Stomach smooth muscle (tissue), 2 donors: ENCODE measurements at regions not wholly inside any gene's neighbourhood (a gene's known extent, or its start where the extent isn't known, plus 50 kb on each side); places are given as distances from the start of the nearest gene placed in this dataset.

Experiments
- H3K27ac ChIP-seq: one replicate; pipeline ENCODE4 v1.7.0; 2013; ENCODE audit warnings: mild to moderate bottlenecking, low read length, inconsistent platforms
- H3K27me3 ChIP-seq, 2 donors: one replicate each; pipeline ENCODE4 v1.7.0; 2013; ENCODE audit warnings: low read length in 2 of 2; ENCODE audit not compliant: insufficient read depth in 2 of 2, control insufficient read depth in 1 of 2
- H3K36me3 ChIP-seq, 2 donors: one replicate each; pipeline ENCODE4 v1.7.0; 2013; ENCODE audit warnings: low read length in 2 of 2; ENCODE audit not compliant: control insufficient read depth in 2 of 2, insufficient read depth in 2 of 2
- H3K4me1 ChIP-seq: one replicate; pipeline ENCODE4 v1.7.0; 2013; ENCODE audit warnings: low read length; ENCODE audit not compliant: control insufficient read depth, insufficient read depth
- H3K4me3 ChIP-seq, 2 donors: one replicate each; pipeline ENCODE4 v1.7.0; 2013; ENCODE audit warnings: low read length in 2 of 2
- H3K9ac ChIP-seq, 2 donors: one replicate each; pipeline ENCODE4 v1.7.0; 2013; ENCODE audit warnings: low read length in 2 of 2, mild to moderate bottlenecking in 1 of 2
- H3K9me3 ChIP-seq, 2 donors: one replicate each; pipeline ENCODE4 v1.7.0; 2013; ENCODE audit warnings: low read length in 2 of 2; ENCODE audit not compliant: control insufficient read depth in 2 of 2
- donor health status: healthy.
- donor health status: Pancreatic carcinoma.

DNA sequence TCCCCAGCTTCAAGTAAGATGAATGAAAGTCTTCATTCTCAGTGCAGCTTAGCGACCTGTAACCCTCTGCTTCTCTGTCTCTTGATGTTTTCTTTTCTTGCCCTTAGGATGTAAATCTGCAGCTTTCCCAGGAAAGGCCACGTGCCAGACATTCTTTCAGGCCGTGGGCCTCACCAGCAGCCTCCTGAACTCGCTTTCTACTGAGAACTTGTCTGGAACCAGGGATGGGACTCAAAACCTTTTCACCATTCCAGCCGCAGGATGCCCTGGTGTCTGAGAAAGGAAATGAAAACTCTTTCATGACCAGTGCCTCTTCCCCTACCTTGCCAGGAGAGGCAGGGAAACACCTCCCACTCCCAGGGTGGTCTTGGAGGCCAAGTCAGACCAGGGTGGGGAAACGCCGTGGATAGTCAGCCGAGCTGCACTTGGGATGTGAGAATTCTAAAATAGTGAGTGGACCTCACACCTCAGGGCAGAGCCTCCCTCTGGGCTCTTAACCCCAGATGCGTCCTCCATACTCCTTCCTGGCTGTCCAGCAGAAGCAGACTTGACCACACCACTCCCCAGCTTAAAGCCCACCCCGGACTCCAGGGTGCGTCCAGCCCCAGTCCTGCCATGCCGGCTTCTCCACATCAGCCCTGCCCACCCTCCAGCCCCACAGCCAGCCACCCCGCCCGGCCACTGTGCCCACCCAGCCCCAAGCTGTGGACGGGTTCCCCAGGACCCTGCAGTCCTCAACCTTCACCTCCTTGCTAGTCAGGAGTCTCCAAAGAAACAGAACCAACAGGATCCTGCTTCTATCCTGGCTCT, 115.5 kb downstream of the TWIST2 start:
- Histone ChIP-seq H3K9ac (no peak overlapping the region), H3K9me3 (no peaks in the 10 kb centered on the region), H3K27ac (no peak overlapping the region), H3K4me1 (no peaks in the 10 kb centered on the region), H3K27me3 (no peaks in the 10 kb centered on the region), H3K4me3 (no peak overlapping the region), H3K36me3 (no peaks in the 10 kb centered on the region)

DNA sequence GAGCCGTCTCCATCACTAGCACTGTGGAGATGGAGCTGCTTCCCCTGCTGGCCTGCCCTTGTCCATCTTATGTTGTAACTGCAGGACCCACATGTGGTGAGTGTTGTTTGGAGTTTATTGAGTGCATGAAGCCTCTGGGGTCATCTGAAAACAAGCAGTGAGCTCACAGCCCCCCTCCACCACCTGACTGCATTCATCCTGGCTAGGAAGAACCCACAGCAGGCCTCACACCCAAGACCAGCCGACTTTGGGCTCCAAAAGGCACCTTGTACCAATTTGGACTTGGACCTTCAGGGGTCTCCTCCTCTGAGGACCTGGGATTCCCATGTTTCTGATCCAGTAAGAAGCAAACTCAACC, 116.1 kb downstream of the TWIST2 start:
- Histone ChIP-seq H3K27ac (no peak overlapping the region), H3K36me3 (no peaks in the 10 kb centered on the region), H3K27me3 (no peaks in the 10 kb centered on the region), H3K4me3 (no peak overlapping the region), H3K9ac (no peak overlapping the region), H3K4me1 (no peaks in the 10 kb centered on the region), H3K9me3 (no peaks in the 10 kb centered on the region)

DNA sequence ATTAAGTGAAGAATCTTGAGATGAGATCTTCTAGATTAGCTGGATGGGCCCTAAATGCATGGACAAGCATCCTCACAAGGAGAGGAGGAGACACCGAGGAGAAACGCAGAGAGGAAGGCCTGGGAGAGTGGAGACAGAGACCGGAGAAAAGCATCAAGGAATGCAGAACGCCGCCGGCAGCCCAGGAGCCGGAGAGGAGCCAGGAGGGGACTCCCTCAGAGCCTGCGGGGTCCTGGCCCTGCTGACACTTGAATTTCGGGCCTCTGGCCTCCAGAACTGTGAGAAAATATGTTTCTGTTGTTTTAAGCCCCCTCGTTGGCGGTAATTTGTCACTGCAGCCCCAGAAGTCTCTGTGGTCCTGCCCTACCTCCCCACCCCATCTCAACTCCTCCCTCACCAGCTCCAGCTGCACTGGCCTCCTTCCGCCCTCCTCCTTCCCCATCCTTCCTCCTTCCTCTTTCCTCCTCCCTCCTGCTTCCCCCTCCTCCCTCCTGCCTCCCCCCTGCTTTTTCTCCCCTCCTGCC, 116.7 kb downstream of the TWIST2 start:
- no peak overlapping the region for H3K27ac ChIP-seq
- no peaks in the 10 kb centered on the region for H3K27me3 ChIP-seq
- H3K9ac ChIP-seq: no peak overlapping the region
- no peak overlapping the region for H3K4me3 ChIP-seq
- no peaks in the 10 kb centered on the region for H3K9me3 ChIP-seq
- no peaks in the 10 kb centered on the region for H3K36me3 ChIP-seq
- H3K4me1 ChIP-seq: no peaks in the 10 kb centered on the region

DNA sequence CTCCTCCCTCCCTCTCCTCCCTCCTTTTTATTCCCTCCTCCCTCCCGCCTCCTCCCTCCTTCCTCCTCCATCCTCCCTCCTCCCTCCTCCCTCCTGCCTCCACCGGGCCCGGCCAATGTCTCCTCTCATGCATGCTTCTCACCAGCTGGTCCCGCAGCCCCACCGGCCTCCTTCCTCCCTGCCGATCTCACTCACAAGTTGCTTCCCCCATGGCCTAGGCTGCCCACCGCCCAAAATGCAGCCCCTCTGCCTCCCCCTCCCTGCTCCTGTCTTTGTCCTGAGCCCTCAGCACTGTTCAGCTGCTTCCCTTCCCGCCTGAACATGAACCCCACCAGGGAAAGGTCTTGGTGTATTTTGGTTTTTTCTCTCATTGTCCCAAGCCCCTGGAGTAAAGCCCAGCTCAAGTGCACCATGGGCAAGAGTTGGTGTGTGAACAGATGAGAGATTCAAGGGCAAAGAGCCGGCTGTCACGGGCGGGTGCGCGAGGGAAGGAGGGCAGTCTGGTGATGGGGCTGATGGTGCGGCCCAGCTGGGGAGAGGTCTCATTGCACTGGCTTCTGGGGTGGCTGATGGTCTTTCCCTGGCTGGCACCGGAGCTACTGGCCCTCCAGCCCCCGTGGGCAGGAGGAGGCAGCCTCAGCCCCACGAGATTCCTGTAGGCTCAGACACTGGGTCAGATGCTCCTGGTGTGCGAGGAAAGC, 117.6 kb downstream of the TWIST2 start:
- H3K9me3 ChIP-seq: no peaks in the 10 kb centered on the region
- no peak overlapping the region for H3K27ac ChIP-seq
- H3K27me3 ChIP-seq: peaks cover 0 to under 1% of the 10 kb centered on the region in 2 donors
- H3K9ac ChIP-seq: no peak overlapping the region
- no peaks in the 10 kb centered on the region for H3K36me3 ChIP-seq
- no peak overlapping the region for H3K4me3 ChIP-seq
- peaks cover 3% of the 10 kb centered on the region for H3K4me1 ChIP-seq

DNA sequence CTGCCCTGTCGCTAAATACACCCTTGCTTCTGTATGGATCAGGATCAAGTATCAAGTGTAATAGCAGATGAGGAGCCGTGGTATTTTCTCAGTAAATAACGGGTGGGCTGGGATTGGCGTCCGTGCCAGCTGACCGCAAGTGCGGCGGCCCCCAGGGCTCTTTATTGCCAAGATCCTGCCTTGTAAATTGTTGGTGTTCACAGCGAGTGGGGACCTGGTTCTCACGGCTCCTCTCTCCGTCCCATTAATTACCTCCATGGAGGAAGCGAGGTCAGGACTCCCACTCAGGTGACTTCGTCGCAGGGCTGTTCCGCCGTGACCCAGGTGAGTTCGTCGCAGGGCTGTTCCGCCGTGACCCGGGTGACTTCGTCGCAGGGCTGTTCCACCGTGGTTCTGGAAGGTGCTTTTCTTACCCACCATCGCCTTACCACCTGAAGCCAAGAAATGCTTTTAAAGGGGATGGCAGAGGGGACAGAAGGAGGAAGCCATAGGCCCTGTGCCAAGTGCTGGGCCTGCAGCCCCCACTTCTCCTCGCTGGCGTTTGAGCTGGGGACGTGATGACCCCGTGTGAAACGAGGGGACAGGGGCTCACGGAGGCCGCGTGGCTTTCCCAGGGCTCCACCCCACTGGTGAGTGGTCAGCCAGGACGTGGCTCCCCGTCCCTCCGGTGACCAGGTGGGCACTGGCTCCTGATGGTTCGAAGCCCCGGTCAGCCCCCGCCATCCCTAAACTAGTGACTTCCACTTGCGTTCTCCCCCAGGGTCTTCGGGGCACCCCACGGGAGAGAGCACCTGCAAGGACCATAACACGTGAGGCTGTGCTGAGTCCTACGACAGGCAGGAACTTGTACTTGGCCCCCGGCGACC, 118.4 kb downstream of the TWIST2 start:
- H3K4me3 ChIP-seq: no peak overlapping the region
- peaks cover 6% of the 10 kb centered on the region for H3K4me1 ChIP-seq
- H3K36me3 ChIP-seq: no peaks in the 10 kb centered on the region
- H3K27me3 ChIP-seq: peaks cover 0 to 2% of the 10 kb centered on the region in 2 donors
- H3K27ac ChIP-seq: no peak overlapping the region
- no peak overlapping the region for H3K9ac ChIP-seq
- H3K9me3 ChIP-seq: no peaks in the 10 kb centered on the region

DNA sequence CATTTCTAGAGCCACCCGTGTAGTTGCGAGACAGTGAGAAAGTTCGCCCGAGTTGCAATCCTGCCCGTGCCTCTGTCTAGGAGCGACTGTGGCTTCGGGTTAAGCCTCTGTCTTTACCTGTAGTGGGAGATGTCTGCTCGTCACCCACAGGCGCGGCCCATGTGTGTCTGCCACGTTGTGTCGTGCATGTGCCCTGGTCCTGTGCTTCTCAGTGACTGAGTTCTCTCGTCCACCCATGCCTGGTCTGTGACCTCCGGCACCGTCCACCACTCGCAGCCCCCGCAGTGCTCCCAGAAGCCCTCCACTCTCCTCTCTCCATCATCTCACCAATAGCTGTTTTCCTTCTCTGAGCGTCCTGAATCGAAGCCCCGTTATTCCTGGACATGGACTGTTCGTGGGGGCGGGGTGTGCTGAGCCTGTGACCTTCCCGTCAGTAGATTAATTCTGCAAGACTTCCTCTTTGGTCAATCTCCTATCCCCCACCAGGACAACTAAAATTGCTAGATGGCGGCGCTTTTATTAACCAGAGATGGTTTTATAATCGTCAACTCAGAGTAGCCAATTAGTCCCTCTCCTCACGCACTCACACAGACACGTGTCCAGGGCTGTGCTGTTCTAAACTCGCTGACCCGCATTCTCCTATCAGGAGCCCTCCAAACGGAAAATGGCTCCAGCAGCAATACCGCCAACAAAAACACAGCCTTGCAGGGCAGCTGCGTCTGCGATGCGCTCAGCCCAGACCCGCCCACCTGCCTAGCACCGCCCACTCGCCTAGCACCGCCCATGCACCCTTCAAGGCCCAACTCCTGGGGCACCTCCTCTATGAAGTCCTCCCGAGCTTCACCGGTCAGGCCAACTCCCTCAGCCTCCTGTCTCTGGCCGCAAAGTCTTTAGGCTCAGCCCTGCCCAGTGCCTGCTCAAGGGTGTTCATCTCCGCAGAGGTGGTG, 119.4 kb downstream of the TWIST2 start:
- H3K4me3 ChIP-seq: no peak overlapping the region
- H3K36me3 ChIP-seq: no peaks in the 10 kb centered on the region
- no peak overlapping the region for H3K27ac ChIP-seq
- H3K4me1 ChIP-seq: peaks cover 6% of the 10 kb centered on the region
- H3K9me3 ChIP-seq: no peaks in the 10 kb centered on the region
- H3K9ac ChIP-seq: no peak overlapping the region
- peaks cover 0 to 2% of the 10 kb centered on the region in 2 donors for H3K27me3 ChIP-seq

DNA sequence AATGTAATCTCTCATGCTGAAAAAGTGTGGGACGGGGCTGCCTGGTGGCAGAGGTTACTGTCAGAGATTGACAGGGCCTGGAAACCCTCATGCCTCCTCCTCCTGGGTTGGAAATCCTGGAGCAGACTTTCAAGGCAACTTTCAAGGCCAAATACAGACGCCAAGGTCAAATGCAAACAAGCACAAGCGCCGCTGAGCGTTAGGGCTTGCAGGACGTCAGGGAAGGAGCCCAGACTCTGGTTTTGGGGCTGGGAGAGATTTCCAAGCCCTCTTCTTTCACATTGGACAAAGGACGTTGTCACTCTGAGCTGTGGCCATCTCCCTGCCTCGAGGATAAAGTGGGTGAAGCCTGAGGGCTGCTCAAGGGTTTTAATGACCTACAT, 120.1 kb downstream of the TWIST2 start:
- Histone ChIP-seq H3K27me3 (peaks cover 0 to 2% of the 10 kb centered on the region in 2 donors), H3K9ac (no peak overlapping the region), H3K27ac (no peak overlapping the region), H3K4me1 (peaks cover 6% of the 10 kb centered on the region), H3K4me3 (no peak overlapping the region), H3K9me3 (no peaks in the 10 kb centered on the region), H3K36me3 (no peaks in the 10 kb centered on the region)

DNA sequence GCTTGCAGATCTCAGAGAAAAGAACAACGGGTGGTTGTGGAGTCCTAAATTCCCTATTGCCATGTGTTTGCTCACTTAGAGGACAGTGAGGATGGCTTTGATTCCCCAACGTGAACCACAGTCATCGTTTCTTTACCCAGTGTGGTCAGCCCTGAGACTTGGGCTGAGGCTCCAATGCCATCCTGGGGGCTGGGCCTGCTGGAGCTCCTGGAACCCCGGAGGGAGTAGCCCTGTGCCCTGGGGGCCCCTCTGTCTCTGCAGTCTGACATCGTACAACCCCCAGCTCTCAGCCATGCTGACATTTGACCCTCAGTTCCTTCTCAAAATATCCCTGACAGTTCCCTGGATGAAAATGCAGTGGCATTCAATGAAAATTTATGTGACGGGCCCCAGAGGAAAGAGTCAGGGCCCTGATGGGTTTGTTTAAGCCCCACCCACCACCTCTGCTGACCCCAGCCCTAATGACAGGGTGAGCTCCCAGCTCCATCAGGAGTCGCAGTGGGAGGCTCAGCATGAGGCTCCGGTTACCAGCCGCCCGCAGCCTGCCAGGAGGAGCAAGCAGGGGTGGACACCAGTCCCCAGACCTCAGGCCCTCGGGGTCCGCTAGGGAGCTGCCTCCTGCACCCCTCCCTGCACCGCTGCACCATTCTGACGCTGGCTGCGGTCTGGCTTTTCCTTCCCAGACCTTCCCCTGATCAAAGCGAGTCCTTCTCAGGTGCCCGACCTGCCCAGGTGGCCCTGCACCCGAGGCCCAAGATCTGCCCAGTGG, 120.9 kb downstream of the TWIST2 start:
- Histone ChIP-seq H3K27ac (no peak overlapping the region), H3K4me3 (no peak overlapping the region), H3K9me3 (no peaks in the 10 kb centered on the region), H3K9ac (no peak overlapping the region), H3K27me3 (peaks cover 0 to 2% of the 10 kb centered on the region in 2 donors), H3K4me1 (peaks cover 13% of the 10 kb centered on the region), H3K36me3 (no peaks in the 10 kb centered on the region)

DNA sequence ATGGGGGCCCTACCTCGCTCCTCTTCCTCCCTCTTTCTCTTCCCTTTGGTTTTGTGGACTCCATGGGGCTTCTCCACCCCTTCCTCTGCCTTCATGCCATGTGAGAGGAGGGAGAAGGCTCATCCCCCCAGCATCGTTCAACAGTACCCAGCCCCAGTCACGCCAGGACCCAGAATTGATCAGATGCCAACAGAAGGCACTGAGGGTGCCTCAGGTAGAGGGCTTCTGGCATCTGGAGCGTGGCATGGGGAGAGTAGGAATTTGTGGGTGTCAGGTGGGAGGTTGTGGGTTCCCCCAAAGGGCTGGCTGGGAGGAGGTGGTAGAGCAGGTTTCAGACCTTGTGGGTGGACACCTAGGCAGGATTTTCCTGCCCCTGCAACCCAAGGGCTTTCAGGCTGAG, 122.0 kb downstream of the TWIST2 start:
- no peaks in the 10 kb centered on the region for H3K36me3 ChIP-seq
- peaks cover 20% of the 10 kb centered on the region for H3K4me1 ChIP-seq
- peaks cover 0 to 2% of the 10 kb centered on the region in 2 donors for H3K27me3 ChIP-seq

More for the DNA sequence above, 122.0 kb downstream of the TWIST2 start:
- H3K27ac ChIP-seq: no peak overlapping the region
- no peak overlapping the region for H3K9ac ChIP-seq
- H3K9me3 ChIP-seq: no peaks in the 10 kb centered on the region
- H3K4me3 ChIP-seq: no peak overlapping the region
